ENCODE measurements at regions not wholly inside any gene's neighbourhood (a gene's known extent, or its start where the extent isn't known, plus 50 kb on each side); places are given as distances from the start of the nearest gene placed in this dataset.

DNA sequence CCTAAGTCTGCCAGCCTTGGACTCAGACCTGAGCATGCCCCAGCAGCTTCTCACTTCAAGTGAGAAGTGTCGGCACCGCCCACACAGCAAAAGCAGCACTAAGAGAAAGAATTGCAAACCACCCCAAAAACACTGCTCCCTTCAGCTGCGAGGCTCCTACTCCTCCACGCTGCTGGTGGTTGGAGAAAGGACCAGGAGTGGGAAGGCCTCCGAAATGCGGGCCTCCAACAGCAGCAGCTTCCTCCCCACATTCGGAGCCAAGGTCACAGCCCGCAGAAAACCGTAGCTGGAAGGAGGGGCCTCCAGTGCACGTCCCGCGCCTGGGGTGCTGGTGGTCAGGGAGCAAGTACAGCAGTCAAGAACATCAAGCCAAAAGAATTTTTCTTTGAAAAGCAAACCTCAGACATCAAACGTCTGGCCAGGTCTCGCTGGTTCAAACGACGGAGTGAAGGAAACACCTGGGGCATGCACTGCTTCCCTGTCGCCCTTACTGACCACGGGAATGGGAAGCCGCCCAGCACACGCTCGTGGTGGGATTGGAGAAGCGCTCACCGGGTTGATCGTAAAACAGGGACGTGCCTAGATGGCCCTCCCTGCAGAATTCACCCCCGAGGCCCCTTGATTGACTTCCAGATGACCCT is 185.6 kb upstream of the CST7 start:
- Histone ChIP-seq H4K20me1 (ENCODE audit: insufficient read depth, low read length) (no peaks in the 10 kb centered on the region), H3K27ac (ENCODE audit: low read depth in 1 of 2, low read length in 2 of 2) (no peak overlapping the region), H3K9ac (ENCODE audit: insufficient read depth, low read length, poor library complexity, severe bottlenecking) (no peak overlapping the region), H3K36me3 (replicated peaks in 1 of 2; ENCODE audit: control insufficient read depth in 1 of 2, insufficient read depth in 2 of 2, low read length in 2 of 2) (no peaks in the 10 kb centered on the region), H2AFZ (ENCODE audit: insufficient read depth, low read depth, low read length, poor library complexity, severe bottlenecking) (no peak overlapping the region), H3K4me3 (replicated peaks in 1 of 3; ENCODE audit: low read depth in 2 of 3, low read length in 3 of 3) (no peak overlapping the region), H3K9me3 (replicated peaks in 1 of 2; ENCODE audit: control insufficient read depth in 1 of 2, insufficient read depth in 1 of 2, low read length in 2 of 2) (peaks cover 0 to 2% of the 10 kb centered on the region in 2 donors), H3K27me3 (ENCODE audit: control insufficient read depth in 2 of 2, insufficient read depth in 2 of 2, low read length in 2 of 2) (no peaks in the 10 kb centered on the region), H3K79me2 (ENCODE audit: insufficient read depth, low read length) (no peaks in the 10 kb centered on the region), H3K4me1 (ENCODE audit: control insufficient read depth in 1 of 2, insufficient read depth in 2 of 2, low read length in 2 of 2) (no peaks in the 10 kb centered on the region), H3K4me2 (replicated peaks; ENCODE audit: extremely low read depth, low read length, poor library complexity, severe bottlenecking) (no peak overlapping the region)
- intact Hi-C loops (cut with micrococcal nuclease): no loop called here
- no peak for DNase-seq
- Mint-ChIP-seq H3K9me3 (peaks cover 0 to 9% (median 2%) of the 10 kb centered on the region in 7 donors), H3K4me3 (no peak overlapping the region), H3K27ac (no peak overlapping the region), H3K27me3 (ENCODE audit: low read depth in 3 of 3) (peaks cover 4 to 10% (median 7%) of the 10 kb centered on the region in 3 donors), H3K36me3 (no peaks in the 10 kb centered on the region), H3K4me1 (peaks cover 6% of the 10 kb centered on the region)
- TF ChIP-seq, protein P1, sequence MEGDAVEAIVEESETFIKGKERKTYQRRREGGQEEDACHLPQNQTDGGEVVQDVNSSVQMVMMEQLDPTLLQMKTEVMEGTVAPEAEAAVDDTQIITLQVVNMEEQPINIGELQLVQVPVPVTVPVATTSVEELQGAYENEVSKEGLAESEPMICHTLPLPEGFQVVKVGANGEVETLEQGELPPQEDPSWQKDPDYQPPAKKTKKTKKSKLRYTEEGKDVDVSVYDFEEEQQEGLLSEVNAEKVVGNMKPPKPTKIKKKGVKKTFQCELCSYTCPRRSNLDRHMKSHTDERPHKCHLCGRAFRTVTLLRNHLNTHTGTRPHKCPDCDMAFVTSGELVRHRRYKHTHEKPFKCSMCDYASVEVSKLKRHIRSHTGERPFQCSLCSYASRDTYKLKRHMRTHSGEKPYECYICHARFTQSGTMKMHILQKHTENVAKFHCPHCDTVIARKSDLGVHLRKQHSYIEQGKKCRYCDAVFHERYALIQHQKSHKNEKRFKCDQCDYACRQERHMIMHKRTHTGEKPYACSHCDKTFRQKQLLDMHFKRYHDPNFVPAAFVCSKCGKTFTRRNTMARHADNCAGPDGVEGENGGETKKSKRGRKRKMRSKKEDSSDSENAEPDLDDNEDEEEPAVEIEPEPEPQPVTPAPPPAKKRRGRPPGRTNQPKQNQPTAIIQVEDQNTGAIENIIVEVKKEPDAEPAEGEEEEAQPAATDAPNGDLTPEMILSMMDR (IDR thresholded peaks at IDR 0.05): no peak
- 5% methylated on average over 18 of the region's 26 CpGs for WGBS (ENCODE audit: insufficient coverage)

- Histone ChIP-seq H3K4me2 (replicated peaks; ENCODE audit: extremely low read depth, low read length, poor library complexity, severe bottlenecking) (no peak overlapping the region), H3K4me1 (ENCODE audit: control insufficient read depth in 1 of 2, insufficient read depth in 2 of 2, low read length in 2 of 2) (no peaks in the 10 kb centered on the region), H3K79me2 (ENCODE audit: insufficient read depth, low read length) (no peaks in the 10 kb centered on the region), H3K36me3 (replicated peaks in 1 of 2; ENCODE audit: control insufficient read depth in 1 of 2, insufficient read depth in 2 of 2, low read length in 2 of 2) (no peaks in the 10 kb centered on the region), H4K20me1 (ENCODE audit: insufficient read depth, low read length) (no peaks in the 10 kb centered on the region), H3K27me3 (ENCODE audit: control insufficient read depth in 2 of 2, insufficient read depth in 2 of 2, low read length in 2 of 2) (no peaks in the 10 kb centered on the region), H2AFZ (ENCODE audit: insufficient read depth, low read depth, low read length, poor library complexity, severe bottlenecking) (no peak overlapping the region), H3K27ac (ENCODE audit: low read depth in 1 of 2, low read length in 2 of 2) (no peak overlapping the region), H3K9me3 (replicated peaks in 1 of 2; ENCODE audit: control insufficient read depth in 1 of 2, insufficient read depth in 1 of 2, low read length in 2 of 2) (peaks cover 0 to 2% of the 10 kb centered on the region in 2 donors), H3K4me3 (replicated peaks in 1 of 3; ENCODE audit: low read depth in 2 of 3, low read length in 3 of 3) (no peak overlapping the region), H3K9ac (ENCODE audit: insufficient read depth, low read length, poor library complexity, severe bottlenecking) (no peak overlapping the region)
- no peaks in the 10 kb centered on the region for H3K36me3 Mint-ChIP-seq
- H3K9me3 Mint-ChIP-seq: peaks cover 0 to 9% (median 2%) of the 10 kb centered on the region in 7 donors
- 97% methylated on average over 15 of the region's 16 CpGs for WGBS (ENCODE audit: insufficient coverage)
- H3K27ac Mint-ChIP-seq: no peak overlapping the region
- no peak overlapping the region for H3K4me3 Mint-ChIP-seq
- peaks cover 4 to 10% (median 7%) of the 10 kb centered on the region in 3 donors for H3K27me3 Mint-ChIP-seq (ENCODE audit: low read depth in 3 of 3)
- DNase-seq: no peak
- intact Hi-C loops (cut with micrococcal nuclease): no loop called here
- peaks cover 6% of the 10 kb centered on the region for H3K4me1 Mint-ChIP-seq
- TF ChIP-seq, protein P1 (IDR thresholded peaks at IDR 0.05): no peak
Measured at GRCh38 chr20:24764027-24764793, 184.9 kb upstream of the CST7 start.

Data from CD14-positive monocyte (primary cell).